NK-92 treated with Interleukin-12 subunit alpha and Interleukin-12 subunit beta, amount 100 ng/mL, for 24 hours (cell line): ENCODE measurements at regions not wholly inside any gene's neighbourhood (a gene's known extent, or its start where the extent isn't known, plus 50 kb on each side); places are given as distances from the start of the nearest gene placed in this dataset.
"Not testable (repeated sequence)": the region's sequence is repeated elsewhere in the genome, so short reads cannot be mapped to it uniquely, and the experiment has no call there.

Source experiments
- DNase-seq: peaks from one replicate; lab custom pipeline; 2025; lab: John Stamatoyannopoulos, UW

DNA sequence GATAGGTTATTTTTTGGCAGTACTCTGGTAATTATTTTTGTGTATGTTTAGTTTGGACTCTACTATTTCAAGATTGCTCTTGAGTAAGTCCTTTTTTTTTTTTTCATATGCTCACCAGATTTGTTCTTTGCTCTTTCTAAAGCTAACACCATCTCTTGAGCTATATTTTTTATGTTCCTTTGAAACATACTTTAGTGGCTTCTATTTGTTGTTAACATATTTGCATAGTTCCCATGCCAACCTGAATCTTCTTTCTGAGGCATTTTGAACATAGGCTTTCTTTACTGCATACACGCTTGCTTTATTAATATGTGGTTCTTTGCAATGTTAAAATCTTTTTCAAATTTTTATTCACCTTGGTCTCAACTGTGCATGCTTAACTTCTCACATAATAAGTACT, 1644.9 kb downstream of the SUCLG1 start:
- DNase-seq = no peak

DNA sequence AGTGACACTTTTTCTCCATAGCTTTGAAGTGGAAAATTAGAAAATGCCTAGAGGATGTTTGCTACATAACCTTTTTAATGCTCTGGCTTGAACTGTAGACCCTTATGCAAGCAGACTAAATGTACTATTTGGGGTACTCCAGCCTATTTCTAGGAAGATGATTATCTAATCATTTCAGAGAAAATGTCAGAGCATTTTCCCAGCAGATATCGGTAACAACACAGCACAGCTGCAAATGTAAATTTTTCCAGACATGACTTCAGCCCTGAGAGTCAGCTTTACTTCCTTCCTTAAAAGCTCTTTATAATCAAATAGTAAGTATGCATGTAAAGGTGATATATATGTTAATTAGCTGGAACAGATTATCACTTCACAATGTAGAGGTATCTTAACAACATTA, 1647.1 kb downstream of the SUCLG1 start:
- no peak for DNase-seq

DNA sequence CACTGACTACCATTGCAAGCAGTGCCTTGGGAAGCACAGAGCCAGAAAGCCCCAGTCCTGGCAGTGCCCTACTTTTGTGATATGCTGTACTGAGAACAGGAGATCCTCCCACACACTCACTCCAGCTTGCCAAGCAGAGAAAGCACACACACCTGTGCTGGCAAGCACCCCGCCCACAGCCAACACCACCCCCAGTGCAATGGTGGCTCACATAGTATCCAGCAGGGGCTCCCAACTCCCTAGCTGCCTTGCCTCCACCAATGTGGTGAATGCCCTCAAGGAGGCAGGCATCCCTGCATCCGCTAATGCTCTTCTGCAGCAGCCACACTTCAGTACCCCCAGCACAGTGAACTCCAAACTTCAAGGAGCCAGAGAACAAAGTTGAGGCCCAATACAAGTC, 1655.8 kb downstream of the SUCLG1 start:
- DNase-seq = no peak

DNA sequence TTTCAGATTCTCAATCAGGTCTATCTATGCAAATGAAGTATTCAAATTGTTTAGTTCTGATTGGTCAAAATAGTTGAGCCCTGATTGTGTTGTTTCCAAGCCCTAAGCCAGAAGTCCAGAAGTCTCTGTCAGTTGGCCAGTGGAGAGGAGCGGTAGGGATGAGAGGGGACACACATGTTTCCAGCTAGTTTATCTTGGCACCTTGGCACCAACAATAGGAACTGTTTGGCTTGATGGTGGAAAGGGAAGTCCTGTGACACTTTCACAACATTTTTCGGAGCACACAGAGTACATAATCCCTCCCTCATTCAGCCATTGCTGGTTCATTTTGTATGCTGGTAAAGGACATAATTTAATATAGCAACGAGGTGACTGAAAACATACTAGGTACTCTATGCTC, 1661.6 kb downstream of the SUCLG1 start:
- DNase-seq = no peak

DNA sequence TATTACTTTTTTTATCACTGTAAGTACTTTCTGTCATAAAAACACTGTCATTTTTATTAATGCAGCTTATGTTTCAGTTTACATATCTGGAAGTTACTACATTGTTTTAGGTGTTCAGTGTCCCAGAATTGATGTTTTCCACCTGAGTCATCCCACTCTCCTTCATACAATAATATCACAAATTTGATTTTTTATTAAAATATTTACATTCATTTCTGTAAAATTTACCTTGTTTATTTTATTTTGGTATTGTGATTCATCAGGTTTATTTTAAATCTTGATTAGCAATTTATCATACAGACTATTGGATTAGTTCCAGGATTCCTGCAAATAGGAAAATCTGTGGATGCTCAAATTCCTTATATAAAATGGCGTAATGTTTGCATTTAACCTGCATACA, 1662.9 kb downstream of the SUCLG1 start:
- DNase-seq = no peak

DNA sequence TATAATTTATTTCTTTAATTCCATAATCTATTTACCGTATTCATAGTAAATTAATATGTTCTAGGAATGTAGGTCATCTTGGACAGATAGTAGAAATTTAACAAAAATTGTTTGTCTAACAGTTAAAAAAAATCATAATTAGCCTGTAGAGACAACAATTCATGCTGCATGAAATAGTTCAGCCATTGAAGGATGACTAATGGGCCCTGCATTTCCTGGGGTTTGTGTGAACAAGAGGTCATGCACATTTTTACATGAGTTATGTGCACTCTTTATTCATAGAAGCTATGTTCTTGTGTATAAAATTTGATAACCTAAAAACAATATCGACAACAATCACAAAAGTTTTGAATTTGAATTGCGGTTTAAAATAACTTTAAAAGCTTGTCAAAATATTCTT, 1663.6 kb downstream of the SUCLG1 start:
- no peak for DNase-seq

DNA sequence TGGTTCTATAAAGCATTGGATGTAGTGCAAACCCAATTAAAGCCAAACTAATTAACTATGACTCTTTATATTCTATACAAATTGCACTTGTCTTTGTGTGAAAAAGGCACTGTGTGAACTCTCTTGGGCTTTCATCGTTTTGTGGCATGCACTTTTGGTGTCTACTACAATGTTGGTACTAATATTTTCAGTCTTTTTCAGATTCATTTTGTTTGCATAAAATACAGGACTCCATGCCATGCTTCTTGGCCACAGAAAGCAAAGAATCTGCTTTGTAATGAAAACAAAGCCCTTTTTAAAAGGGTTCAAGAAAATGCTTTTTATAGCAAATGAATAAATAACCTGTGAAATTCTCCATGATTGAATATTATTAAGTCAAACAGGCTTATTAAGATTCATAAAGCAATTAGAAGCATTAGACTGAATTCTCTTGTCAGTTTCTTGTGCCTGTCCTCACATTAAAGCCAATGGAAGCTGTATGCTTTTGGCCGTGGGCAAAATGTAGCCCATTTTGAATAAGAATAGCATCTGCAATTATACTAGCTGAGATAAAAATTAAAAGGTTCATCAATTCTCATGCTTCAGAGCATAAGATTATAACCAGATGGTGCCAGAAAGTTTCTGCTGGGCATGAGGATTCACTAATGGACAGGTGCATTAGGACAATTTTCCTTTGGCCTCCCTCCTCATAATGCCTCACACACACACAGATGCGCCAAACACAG, 1665.2 kb downstream of the SUCLG1 start:
- no peak for DNase-seq

DNA sequence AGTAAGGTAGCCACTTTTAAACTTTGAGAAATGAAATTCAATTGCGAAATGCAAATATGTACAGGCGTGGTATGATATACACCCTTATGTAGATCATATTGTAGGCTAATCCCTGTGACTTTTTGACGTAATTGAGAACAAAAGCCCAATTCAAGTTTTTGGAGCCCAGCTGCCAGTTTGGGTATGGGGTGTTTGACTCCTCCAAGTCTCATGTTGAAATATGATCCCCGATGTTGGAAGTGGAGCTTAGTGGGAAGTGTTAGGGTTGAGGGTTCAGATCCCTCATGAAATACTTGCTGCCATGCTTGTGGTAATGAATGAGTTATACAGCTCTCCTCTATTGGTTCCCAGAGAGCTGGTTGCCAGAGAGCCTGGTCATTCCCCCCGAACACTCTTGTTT, 1666.8 kb downstream of the SUCLG1 start:
- DNase-seq = no peak

DNA sequence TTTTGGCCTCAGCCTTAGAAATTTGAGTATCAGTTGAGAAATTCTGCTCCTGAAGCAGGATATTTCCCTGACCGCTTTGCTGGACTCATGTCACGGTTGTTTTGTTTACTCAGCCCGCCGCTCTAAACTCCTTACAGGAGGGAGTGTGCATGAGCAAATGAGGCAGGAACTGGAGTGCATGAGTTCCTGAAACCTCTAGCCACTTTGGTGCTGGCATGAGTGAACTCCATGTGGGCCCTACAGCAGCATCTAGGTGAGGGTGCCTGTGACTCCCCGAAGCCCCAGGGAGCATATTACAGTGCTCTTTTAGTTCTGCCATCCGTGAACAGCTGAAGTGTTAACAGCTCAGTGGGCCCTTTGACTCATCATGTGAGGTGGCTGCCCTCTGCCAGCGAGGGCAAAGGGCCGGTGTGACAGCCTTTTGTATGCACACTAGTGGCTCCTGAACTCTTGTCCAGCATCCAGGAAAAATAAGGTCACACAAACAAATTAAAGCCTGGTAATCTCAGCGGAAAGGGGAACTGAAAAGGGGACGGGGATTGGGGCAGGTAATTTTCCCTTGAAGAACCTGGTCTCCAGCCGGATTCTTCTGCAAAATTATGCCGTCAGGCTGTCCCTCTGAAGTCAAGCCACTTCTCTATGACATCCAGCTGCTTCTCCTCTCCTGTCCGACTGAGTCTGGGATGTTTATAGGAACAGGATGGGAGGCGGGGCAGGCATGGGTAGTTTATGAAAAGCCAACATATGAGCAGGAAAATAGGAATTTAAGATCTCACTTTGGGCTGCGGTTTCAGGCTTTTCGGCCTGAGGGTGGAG, 1668.7 kb downstream of the SUCLG1 start:
- DNase-seq = no peak

DNA sequence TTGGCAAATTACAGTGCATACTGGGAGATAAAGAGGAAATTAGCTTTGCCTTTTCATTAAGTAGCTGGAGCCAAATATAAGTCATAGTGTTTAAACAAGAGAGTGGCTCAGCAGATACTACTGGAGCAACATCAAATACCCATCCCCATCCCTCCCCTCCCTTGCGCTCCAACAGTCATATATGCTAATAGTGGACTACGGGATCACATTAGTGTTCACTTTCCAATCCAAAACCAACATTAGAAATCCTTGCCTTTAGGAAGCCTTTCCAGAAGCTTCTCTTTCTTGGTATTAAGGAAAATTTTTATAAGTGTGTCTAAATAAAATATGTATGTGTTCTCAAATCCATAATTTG, 1669.3 kb downstream of the SUCLG1 start:
- DNase-seq = no peak

DNA sequence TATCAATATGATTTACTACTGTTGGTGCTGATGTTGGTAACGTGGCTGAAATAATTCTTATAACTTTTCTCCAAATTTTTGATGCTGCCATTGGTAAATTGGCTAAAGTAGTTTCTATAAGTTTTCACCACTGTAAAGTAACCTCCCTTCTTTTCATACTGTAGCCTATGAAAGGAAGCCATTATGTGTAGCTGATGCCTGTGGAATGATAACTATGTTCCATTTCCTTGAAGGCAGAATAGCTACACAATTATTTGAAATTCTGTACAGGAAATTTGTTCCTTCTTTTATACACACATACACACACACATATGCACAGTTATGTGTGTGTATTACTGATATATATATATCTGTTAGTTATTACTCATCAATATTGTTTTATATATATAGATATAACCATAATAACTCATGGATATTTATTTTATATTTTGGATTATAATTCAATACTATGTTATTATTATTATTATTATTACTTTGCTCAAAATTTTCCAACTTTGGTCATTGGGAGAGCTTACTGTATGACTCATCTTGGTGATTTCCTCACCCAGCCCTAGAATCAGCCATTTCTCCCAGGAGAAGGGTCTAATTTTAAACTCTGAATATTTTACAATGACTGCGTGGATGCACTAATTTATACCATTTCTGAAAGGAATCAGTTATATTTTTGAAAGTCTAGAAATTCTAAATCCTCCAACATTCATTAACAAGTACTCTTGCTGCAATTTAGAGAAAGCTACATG, 1677.7 kb downstream of the SUCLG1 start:
- no peak for DNase-seq

DNA sequence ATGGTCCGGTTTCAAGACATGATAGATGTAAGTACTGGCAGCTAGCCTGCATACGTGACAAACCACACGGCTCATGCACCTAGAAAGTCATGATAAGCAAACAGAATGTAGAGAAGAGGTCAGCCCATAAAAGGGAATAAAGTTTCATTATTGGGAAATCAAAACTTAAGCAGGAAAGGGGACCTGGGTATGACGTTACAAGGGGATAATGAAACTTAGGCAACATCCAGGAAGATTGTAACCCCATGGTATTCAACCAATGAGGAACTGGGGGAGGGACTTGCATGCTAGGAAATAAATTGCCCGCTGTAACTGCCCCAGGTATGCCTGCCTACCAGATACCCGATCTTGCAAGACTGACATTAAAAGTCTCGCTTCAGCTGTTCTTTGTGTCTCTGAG, 1679.0 kb downstream of the SUCLG1 start:
- DNase-seq = no peak

DNA sequence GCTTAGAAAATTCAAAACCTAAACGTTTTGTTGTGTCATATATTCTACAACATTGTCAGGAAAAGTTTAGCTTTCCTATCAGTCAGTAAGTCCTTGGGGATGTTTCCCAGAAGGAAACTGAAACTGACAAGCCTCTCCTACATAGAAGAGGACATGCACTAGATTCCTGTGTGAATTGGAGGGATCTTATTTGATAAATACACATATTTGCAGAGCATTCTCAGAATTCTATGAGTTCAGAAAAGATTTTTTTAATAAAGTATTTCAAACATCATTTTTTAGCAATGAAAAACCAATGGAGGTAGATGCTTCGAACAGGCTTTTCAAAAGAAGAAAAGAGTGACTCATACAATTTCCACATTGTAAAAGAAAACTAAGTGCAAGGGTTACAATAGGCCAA, 1706.7 kb downstream of the SUCLG1 start:
- DNase-seq = no peak

DNA sequence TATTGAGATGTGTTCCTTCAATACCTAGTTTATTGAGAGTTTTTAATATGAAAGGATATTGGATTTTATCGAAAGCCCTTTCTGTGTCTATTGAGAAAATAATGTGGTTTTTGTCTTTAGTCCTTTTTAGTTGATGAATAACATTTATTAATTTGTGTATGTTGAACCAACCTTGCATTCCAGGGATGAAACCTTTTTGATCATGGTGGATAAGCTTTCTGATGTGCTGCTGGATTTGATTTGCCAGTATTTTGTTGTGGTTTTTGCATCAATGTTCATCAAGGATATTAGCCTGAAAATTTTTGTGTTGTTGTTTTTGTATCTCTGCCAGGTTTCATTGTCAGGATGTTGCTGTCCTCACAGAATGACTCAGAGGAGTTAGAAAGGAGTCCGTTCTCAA, 1710.4 kb downstream of the SUCLG1 start:
- no peak for DNase-seq

DNA sequence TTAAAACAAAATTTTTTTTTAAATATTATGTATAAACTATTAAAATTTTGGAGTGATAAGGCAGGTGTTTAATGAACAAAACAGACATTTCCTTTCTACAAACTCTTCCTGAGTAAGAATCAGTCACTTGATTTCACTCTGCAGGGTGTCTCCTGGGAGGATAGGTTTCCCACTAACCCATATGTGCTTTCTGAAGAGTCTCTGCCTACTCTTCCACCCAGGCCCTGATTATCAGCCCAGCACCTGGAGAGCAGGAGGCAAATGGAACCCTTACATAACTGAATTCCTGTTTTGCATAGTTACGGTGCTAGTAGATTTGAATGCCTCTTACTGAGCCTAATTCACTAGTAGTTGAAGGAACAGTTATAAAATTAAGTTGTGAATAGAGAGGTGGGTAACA, 1718.6 kb downstream of the SUCLG1 start:
- no peak for DNase-seq

DNA sequence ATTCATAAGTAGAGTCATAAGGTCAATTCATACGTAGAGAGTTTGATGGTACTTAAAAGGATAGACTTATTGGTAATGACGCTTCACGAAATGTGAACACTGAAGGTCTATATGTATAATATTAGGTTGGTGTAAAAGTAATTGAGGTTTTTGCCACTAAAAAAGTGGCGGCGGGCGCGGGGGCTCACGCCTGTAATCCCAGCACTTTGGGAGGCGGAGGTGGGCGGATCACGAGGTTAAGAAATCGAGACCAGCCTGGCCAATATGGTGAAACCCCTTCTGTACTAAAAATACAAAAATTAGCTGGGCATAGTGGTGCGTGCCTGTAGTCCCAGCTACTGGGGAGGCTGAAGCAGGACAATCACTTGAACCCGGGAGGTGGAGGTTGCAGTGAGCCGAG, 1721.1 kb downstream of the SUCLG1 start:
- DNase-seq = not testable (repeated sequence)

DNA sequence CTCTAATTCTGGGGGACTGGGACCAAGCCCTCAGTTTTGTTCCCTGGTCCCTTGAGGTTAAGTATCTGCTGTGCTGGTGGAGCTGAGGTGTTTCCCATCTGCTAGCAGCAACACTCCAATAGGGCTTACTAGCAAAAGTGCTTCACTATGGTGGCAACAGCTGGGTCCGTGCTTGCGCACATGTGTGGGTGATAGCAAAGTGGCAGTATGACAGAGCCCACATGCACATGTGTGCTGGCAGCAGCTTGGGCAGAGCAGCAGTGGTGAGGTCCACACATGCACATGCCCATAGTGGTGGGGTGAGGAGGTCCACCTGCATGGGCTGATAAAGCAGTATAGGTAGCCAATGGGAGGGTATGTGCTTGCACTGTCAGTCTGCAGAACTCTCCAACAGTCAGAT, 1723.7 kb downstream of the SUCLG1 start:
- DNase-seq = no peak

DNA sequence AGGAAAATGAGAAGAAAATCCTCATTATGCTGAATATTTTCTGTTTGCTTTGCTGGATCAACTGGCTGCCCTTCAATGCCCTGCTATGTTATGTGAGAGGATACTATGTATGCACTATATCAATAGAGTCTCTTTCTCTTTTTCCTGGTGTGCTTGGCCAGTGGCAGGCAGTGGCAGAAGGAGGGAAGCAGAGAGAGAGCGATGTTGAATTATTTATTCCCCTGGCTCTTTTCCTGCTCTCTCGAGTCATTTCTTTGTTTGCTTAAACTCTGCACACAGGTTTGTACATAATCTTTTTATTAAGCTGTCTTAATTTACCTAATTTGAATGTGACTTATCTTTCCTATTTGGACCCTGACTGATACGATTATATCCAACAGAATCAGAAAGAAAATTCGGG, 1727.3 kb downstream of the SUCLG1 start:
- DNase-seq = no peak

DNA sequence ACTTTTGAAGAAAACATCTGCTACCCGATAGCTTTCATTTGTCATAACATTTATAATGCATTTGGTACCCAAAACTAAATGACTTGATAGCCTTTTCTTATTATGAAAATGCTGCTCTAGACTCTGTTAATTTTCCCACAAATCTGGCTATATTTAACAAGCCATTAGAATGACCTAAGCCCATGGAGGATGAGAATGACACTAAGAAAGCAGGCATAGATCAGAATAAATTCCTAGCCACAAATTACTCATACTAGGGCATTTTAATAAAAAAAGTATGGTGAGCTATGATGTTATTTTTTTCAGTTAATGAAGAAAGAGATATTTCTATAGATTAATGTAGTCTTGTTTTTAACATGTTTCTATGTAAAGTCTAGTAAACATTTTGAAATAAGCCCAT, 1728.3 kb downstream of the SUCLG1 start:
- no peak for DNase-seq

DNA sequence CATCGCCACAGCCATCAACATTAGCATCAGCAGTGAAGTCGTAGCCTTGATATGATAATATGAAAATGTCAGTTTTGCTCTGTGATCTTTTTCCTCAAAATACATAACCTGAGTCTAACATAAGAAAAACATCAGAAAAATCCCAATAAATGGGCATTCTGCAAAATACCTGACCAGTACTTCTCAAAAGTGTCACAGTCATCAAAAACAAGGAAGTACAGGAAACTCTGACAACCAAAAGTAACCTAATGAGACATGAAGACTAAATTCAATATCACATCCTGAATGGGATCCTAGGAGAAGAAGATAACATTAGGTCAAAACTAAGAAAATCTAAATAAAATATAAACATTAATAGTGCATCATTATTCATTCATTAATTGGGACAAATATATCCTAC, 1731.0 kb downstream of the SUCLG1 start:
- DNase-seq = no peak

DNA sequence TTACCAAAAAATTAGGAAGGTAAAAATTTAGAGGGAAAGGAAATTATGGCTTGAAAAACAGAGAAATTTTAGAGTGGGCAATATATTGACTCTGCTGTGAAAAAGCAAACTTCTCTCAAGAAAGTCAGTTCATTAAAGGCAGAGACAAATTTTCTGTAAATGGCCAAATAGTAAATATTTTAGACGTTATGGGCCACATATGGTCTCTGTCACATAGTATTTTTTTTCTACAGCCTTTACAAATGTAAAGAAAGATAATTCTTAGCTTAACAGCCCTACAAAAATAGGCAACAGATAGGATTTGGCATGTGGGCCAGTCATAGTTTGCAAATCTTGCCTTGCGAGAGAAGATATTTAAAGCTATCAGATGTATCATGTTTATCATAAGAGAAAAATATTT, 1750.4 kb downstream of the SUCLG1 start:
- DNase-seq = no peak

DNA sequence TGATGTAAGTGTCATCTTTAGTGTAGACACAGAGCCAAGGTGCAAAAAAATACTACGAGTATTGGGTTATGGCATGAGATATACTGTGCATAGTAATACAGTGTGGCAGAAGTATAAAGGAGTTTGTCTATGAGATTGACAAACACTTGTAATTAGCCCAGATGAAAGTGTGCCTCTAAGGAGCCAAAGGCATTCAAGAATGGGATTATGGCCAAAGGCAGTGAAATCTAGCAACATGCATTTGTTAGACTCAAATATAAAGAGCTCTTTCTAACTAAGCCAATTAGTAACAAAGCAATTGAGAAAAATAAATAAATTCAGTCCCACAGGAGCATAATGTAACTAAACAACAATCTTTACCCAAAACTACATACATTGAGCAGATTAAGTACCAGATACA, 1761.8 kb downstream of the SUCLG1 start:
- no peak for DNase-seq

DNA sequence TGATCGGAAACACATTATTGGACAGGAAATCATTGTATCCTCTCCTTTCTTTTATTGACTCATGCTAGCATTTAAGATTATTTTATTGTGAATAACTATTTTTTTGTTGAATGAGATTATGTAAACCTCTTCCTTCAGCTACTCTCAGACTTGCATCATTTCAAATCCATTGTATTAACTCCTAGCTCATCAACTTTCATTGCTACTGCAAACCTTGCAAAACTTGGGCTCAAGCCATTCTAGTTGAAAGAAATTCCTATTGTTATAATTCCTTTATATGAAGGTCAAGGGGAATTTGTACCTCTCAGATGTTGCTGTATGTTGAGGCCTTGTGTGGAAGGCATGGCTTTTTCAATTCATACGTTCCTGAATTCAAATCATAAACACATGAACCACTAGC, 1764.6 kb downstream of the SUCLG1 start:
- DNase-seq = no peak
